Endothelial cell of umbilical vein (primary cell): ENCODE measurements at regions not wholly inside any gene's neighbourhood (a gene's known extent, or its start where the extent isn't known, plus 50 kb on each side); places are given as distances from the start of the nearest gene placed in this dataset.

Source experiments
- BruUV-seq: library from RNA; stranded (reverse); fragments of 400-500 nt; replicated peaks from 2 replicates; lab custom pipeline; 2021; lab: Mats Ljungman, UMichigan
- CTCF ChIA-PET: fragments of 300-600, 350-600 bp; sonication (Branson Sonifier 250); formaldehyde crosslinking; loops from one replicate; lab custom pipeline; 2021; ENCODE audit warnings: antibody characterized with exemption, inconsistent platforms; lab: Charles Lee
- POLR2A ChIA-PET: fragments of 300-600, 350-600 bp; sonication (Branson Sonifier 250); formaldehyde crosslinking; loops from one replicate; lab custom pipeline; 2021; ENCODE audit warnings: antibody characterized with exemption, inconsistent platforms; lab: Charles Lee
- DNase-seq: peaks from one replicate; pipeline ENCODE4 v3.0.0-alpha.2; 2011; ENCODE audit warnings: low read depth, low spot score
- FAIRE-seq: peaks from 2 replicates; lab custom pipeline; 2011; peaks lifted over from hg19 to GRCh38; lab: Jason Lieb, UNC
- H2AFZ ChIP-seq: 2 replicates; pipeline ENCODE4 v1.6.0; 2012; ENCODE audit warnings: low read depth, low read length, control low read depth, inconsistent platforms
- H3K27ac ChIP-seq: 2 replicates; pipeline ENCODE4 v1.5.1; 2011; ENCODE audit warnings: low read depth, mild to moderate bottlenecking, control low read depth, low read length, moderate library complexity; ENCODE audit not compliant: insufficient read depth
- H3K27me3 ChIP-seq, 2 experiments: 2 replicates each; pipeline versions ENCODE4 v1.6.0 to v1.6.1; 2011; ENCODE audit warnings: low read length in 2 of 2, mixed read lengths in 1 of 2; ENCODE audit not compliant: control insufficient read depth in 2 of 2, insufficient read depth in 2 of 2
- H3K36me3 ChIP-seq, 2 experiments: 2 replicates in 1 of 2; 3 replicates in 1 of 2; pipeline ENCODE4 v1.5.1; 2011; ENCODE audit warnings: low read length in 2 of 2, mild to moderate bottlenecking in 1 of 2, moderate library complexity in 1 of 2; ENCODE audit not compliant: control insufficient read depth in 2 of 2, insufficient read depth in 2 of 2; ENCODE audit errors: extremely low read depth in 1 of 2
- H3K4me1 ChIP-seq: 3 replicates; pipeline ENCODE4 v1.5.1; 2011; ENCODE audit warnings: mild to moderate bottlenecking, low read length; ENCODE audit not compliant: control insufficient read depth, insufficient read depth; ENCODE audit errors: extremely low read depth
- H3K4me2 ChIP-seq: 2 replicates; pipeline ENCODE4 v1.6.1; 2011; ENCODE audit warnings: low read length, control low read depth, mixed read lengths; ENCODE audit not compliant: insufficient read depth
- H3K4me3 ChIP-seq, 3 experiments: fragments of 200-600 bp in 1 of 3; sonication (generic), shearing (Covaris generic) in 1 of 3; replicated peaks in 1 of 3; 2 replicates each; pipeline ENCODE4 v1.5.1; 2011 to 2016; ENCODE audit warnings: control low read depth in 3 of 3, low read length in 3 of 3, mild to moderate bottlenecking in 2 of 3, inconsistent platforms in 1 of 3, low read depth in 1 of 3, moderate library complexity in 1 of 3; ENCODE audit not compliant: insufficient read depth in 1 of 3
- H3K79me2 ChIP-seq: 2 replicates; pipeline ENCODE4 v1.6.0; 2012; ENCODE audit warnings: low read length, inconsistent platforms; ENCODE audit not compliant: control insufficient read depth, insufficient read depth
- H3K9ac ChIP-seq: replicated peaks from 2 replicates; pipeline ENCODE3; 2011; ENCODE audit warnings: low read length, control low read depth; ENCODE audit not compliant: insufficient read depth; ENCODE audit errors: extremely low read depth
- H3K9me1 ChIP-seq: replicated peaks from 3 replicates; pipeline ENCODE4 v1.6.0; 2011; ENCODE audit warnings: mild to moderate bottlenecking, low read length; ENCODE audit not compliant: control insufficient read depth, insufficient read depth; ENCODE audit errors: extremely low read depth
- H3K9me3 ChIP-seq: replicated peaks from 2 replicates; pipeline ENCODE4 v1.5.1; 2012; ENCODE audit warnings: low read length, inconsistent platforms; ENCODE audit not compliant: control insufficient read depth, insufficient read depth
- H4K20me1 ChIP-seq: replicated peaks from 2 replicates; pipeline ENCODE3; 2011; ENCODE audit warnings: mild to moderate bottlenecking, low read length; ENCODE audit not compliant: control insufficient read depth, insufficient read depth; ENCODE audit errors: extremely low read depth
- CTCF ChIP-seq, 2 donors: IDR thresholded peaks; 1 replicate in 1 of 2; 2 replicates in 1 of 2; pipeline ENCODE4 v1.5.1; 2011; ENCODE audit warnings: low read length in 2 of 2, mild to moderate bottlenecking in 2 of 2, moderate library complexity in 2 of 2, control low read depth in 1 of 2, inconsistent platforms in 1 of 2, low read depth in 1 of 2; ENCODE audit not compliant: insufficient read depth in 1 of 2; ENCODE audit errors: extremely low read depth in 1 of 2
- EZH2 ChIP-seq: IDR thresholded peaks from 2 replicates; pipeline ENCODE4 v1.6.1; 2012; ENCODE audit warnings: borderline replicate concordance, low read depth, mild to moderate bottlenecking, moderate library complexity, low read length, inconsistent platforms; ENCODE audit not compliant: severe bottlenecking
- FOS ChIP-seq: IDR thresholded peaks from 2 replicates; pipeline ENCODE4 v1.6.1; 2011; ENCODE audit warnings: mild to moderate bottlenecking, low read length, moderate library complexity, borderline replicate concordance; ENCODE audit not compliant: insufficient read depth
- GATA2 ChIP-seq: IDR thresholded peaks from 2 replicates; pipeline ENCODE4 v1.7.0; 2011; ENCODE audit warnings: low read depth, mild to moderate bottlenecking, moderate library complexity, mixed read lengths, low read length; ENCODE audit not compliant: insufficient read length, insufficient read depth
- JUN ChIP-seq: IDR thresholded peaks from 2 replicates; pipeline ENCODE4 v1.6.1; 2011; ENCODE audit warnings: borderline replicate concordance, low read depth; ENCODE audit not compliant: insufficient read length, insufficient read depth
- MAX ChIP-seq: IDR thresholded peaks from 2 replicates; pipeline ENCODE4 v1.6.1; 2011; ENCODE audit not compliant: insufficient read depth, insufficient read length
- MYC ChIP-seq: IDR thresholded peaks from one replicate; pipeline ENCODE4 v1.6.1; 2011; ENCODE audit warnings: mild to moderate bottlenecking, low read depth, low read length
- POLR2A ChIP-seq: IDR thresholded peaks from 2 replicates; pipeline ENCODE4 v1.6.1; 2012; ENCODE audit warnings: low read depth, mild to moderate bottlenecking, control low read depth, low read length
- POLR2AphosphoS5 ChIP-seq: IDR thresholded peaks from 2 replicates; pipeline ENCODE4 v1.6.1; 2012; ENCODE audit warnings: low read depth, mild to moderate bottlenecking, control low read depth, low read length, moderate library complexity; ENCODE audit not compliant: insufficient read depth
- dilution Hi-C: fragments of 300-500 bp; cut with MboI; formaldehyde crosslinking; loops from one replicate; pipeline ENCODE4 v1.15.0; 2019; ENCODE audit warnings: low sequenced_read_pairs; ENCODE audit not compliant: extremely low pct_ligation_motif_present
- intact Hi-C: fragments of 100-400 bp; cut with micrococcal nuclease; formaldehyde crosslinking; loops from one replicate; pipeline ENCODE4 v1.10.0; 2022

- no TSS peak for BruUV-seq
- Histone ChIP-seq H4K20me1 (no peaks in the 10 kb centered on the region), H3K79me2 (no peaks in the 10 kb centered on the region), H3K36me3 (no peaks in the 10 kb centered on the region), H3K4me3 (no peak overlapping the region), H2AFZ (no peak overlapping the region), H3K9ac (no peak overlapping the region), H3K9me3 (no peaks in the 10 kb centered on the region), H3K27me3 (no peaks in the 10 kb centered on the region), H3K4me1 (no peaks in the 10 kb centered on the region), H3K4me2 (no peak overlapping the region), H3K9me1 (no peaks in the 10 kb centered on the region), H3K27ac (no peak overlapping the region)
- CTCF ChIA-PET = interaction anchor here (0.6 to 1.3 kb wide), 3 partner anchors 9 to 106 kb away, joined by 3 to 4 read pairs (median 3); no protein-coding TSS in a partner anchor
- TF ChIP-seq MAX = no peak
- TF ChIP-seq EZH2 = no peak
- POLR2A ChIA-PET = interaction anchor here (0.7 kb wide), 1 partner anchor 70 kb away, joined by 4 read pairs; no protein-coding TSS in a partner anchor
- DNase-seq = no peak
- FAIRE-seq = no peak
- intact Hi-C loops (no loop called here), dilution Hi-C loops (no loop called here)
These were observed 131.7 kb upstream of the TNS3 start for GRCh38 chr7:47713595-47713994.

GRCh38 chr7:47712416-47712815 is 130.5 kb upstream of the TNS3 start:
- CTCF ChIA-PET = interaction anchor here (0.6 to 0.7 kb wide), 2 partner anchors 18 to 48 kb away, joined by 3 read pairs; no protein-coding TSS in a partner anchor
- Histone ChIP-seq H3K9me1 (no peaks in the 10 kb centered on the region), H3K9ac (no peak overlapping the region), H2AFZ (no peak overlapping the region), H3K4me3 (no peak overlapping the region), H3K79me2 (no peaks in the 10 kb centered on the region), H3K36me3 (no peaks in the 10 kb centered on the region), H3K27me3 (no peaks in the 10 kb centered on the region), H3K27ac (no peak overlapping the region), H3K9me3 (no peaks in the 10 kb centered on the region), H3K4me1 (no peaks in the 10 kb centered on the region), H3K4me2 (no peak overlapping the region), H4K20me1 (no peaks in the 10 kb centered on the region)
- TF ChIP-seq GATA2 (no peak), FOS (no peak), POLR2A (no peak), MAX (no peak), CTCF (IDR thresholded peaks at IDR 0.05; ENCODE audit: extremely low read depth in 1 of 2, insufficient read depth in 1 of 2, low read depth in 1 of 2, low read length in 2 of 2) (no peak), MYC (no peak), EZH2 (no peak), JUN (no peak), POLR2AphosphoS5 (no peak)
- BruUV-seq = no TSS peak
- POLR2A ChIA-PET = interaction anchor here (0.6 kb wide), 1 partner anchor 190 kb away, joined by 3 read pairs; no protein-coding TSS in a partner anchor
- intact Hi-C loops = no loop called here
- DNase-seq = no peak
- dilution Hi-C loops = no loop called here
- no peak for FAIRE-seq
